KMS-11 (cell line): ENCODE measurements at regions not wholly inside any gene's neighbourhood (a gene's known extent, or its start where the extent isn't known, plus 50 kb on each side); places are given as distances from the start of the nearest gene placed in this dataset.

ENCODE experiments used
- H2AFZ ChIP-seq: fragments of 200-600 bp; sonication (generic); 2 replicates; pipeline ENCODE4 v1.6.1; 2016; ENCODE audit warnings: antibody characterized with exemption, mixed run types, low read depth
- H3K27ac ChIP-seq: fragments of 200-600 bp; sonication (generic); 2 replicates; pipeline ENCODE4 v1.6.1; 2016; ENCODE audit warnings: mild to moderate bottlenecking, mixed run types
- H3K27me3 ChIP-seq: fragments of 200-600 bp; sonication (generic); 2 replicates; pipeline ENCODE4 v1.6.1; 2017; ENCODE audit warnings: mild to moderate bottlenecking, low read depth, mixed run types, moderate library complexity; ENCODE audit not compliant: insufficient read depth
- H3K36me3 ChIP-seq: fragments of 200-600 bp; sonication (generic); 2 replicates; pipeline ENCODE4 v1.6.1; 2017; ENCODE audit warnings: mild to moderate bottlenecking, mixed run types; ENCODE audit not compliant: insufficient read depth
- H3K4me1 ChIP-seq: fragments of 200-600 bp; sonication (generic); 2 replicates; pipeline ENCODE4 v1.6.1; 2016; ENCODE audit warnings: mild to moderate bottlenecking, low read depth, mixed run types; ENCODE audit not compliant: poor library complexity, severe bottlenecking
- H3K4me2 ChIP-seq: fragments of 200-600 bp; sonication (generic); 2 replicates; pipeline ENCODE4 v1.7.0; 2016; ENCODE audit warnings: mild to moderate bottlenecking, mixed run types
- H3K4me3 ChIP-seq: fragments of 200-600 bp; sonication (generic); IDR thresholded peaks from 2 replicates; pipeline ENCODE4 v1.6.1; 2017; ENCODE audit warnings: low read depth, low read length, mixed read lengths; ENCODE audit not compliant: insufficient read depth
- H3K79me2 ChIP-seq: fragments of 200-600 bp; sonication (generic); 2 replicates; pipeline ENCODE4 v1.6.1; 2016; ENCODE audit warnings: low read depth, mixed run types; ENCODE audit not compliant: insufficient read depth
- H3K9ac ChIP-seq: fragments of 200-600 bp; sonication (generic); 2 replicates; pipeline ENCODE4 v1.6.1; 2016; ENCODE audit warnings: mild to moderate bottlenecking, mixed run types
- H4K20me1 ChIP-seq: fragments of 200-600 bp; sonication (generic); 2 replicates; pipeline ENCODE4 v1.6.1; 2016; ENCODE audit warnings: mild to moderate bottlenecking, mixed run types; ENCODE audit not compliant: insufficient read depth
- CTCF ChIP-seq: fragments of 200-600 bp; sonication (generic); conservative IDR thresholded peaks from 2 replicates; pipeline ENCODE4 v1.6.1; 2017; ENCODE audit warnings: low read depth, mild to moderate bottlenecking, antibody characterized with exemption, low read length, moderate library complexity, mixed read lengths

DNA sequence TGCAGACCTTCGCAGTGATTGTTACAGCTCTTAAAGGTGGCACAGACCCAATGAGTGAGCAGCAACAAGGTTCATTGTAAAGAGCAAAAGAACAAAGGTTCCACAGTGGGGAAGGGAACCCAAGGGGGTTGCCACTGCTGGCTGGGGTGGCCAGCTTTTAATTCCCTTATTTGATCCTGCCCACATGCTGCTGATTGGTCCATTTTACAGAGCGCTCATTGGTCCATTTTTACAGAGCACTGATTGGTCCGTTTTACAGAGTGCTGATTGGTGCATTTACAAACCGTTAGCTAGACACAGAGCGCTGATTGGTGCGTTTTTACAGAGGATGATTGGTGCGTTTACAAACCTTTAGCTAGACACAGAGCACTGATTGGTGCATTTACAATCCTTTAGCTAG, 360.6 kb upstream of the DAB2 start:
- H3K4me1 ChIP-seq = peaks cover 12% of the 10 kb centered on the region
- H3K36me3 ChIP-seq = no peaks in the 10 kb centered on the region
- no peak for TF ChIP-seq CTCF
- H4K20me1 ChIP-seq = no peaks in the 10 kb centered on the region
- H3K4me2 ChIP-seq = no peak overlapping the region
- H3K27me3 ChIP-seq = no peaks in the 10 kb centered on the region
- no peak overlapping the region for H3K9ac ChIP-seq
- H2AFZ ChIP-seq = no peak overlapping the region
- no peak overlapping the region for H3K27ac ChIP-seq
- H3K4me3 ChIP-seq = no peak overlapping the region
- H3K79me2 ChIP-seq = no peaks in the 10 kb centered on the region

DNA sequence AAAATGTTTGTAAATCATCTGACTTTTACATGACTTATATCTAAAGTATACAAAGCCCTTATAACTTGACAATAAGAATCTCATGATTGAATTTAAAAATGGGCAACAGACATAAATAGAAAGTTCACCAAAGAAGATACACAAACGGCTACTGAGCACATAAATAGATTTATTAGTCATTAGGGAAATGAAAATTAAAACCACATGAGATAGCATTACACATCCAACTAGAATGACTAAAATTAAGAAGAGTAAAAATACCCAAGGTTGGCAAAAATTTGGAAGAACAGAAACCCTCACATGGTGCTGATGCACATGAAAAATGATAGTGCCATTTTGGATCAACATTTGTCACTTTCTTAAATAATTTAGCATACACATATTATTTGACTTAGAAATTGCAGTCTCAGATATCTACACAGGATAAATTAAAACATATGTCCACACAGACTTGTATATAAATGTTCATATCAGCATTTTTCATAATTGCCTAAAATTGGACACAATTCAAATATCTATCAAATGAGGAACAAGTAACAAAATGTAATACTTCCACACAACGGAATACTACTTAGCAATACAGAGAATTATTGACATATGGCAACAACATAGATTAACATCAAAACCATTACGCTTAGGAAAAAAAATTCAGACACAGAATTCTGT, 359.1 kb upstream of the DAB2 start:
- no peaks in the 10 kb centered on the region for H4K20me1 ChIP-seq
- TF ChIP-seq CTCF = no peak
- peaks cover 12% of the 10 kb centered on the region for H3K4me1 ChIP-seq
- no peaks in the 10 kb centered on the region for H3K79me2 ChIP-seq
- H3K36me3 ChIP-seq = no peaks in the 10 kb centered on the region
- no peaks in the 10 kb centered on the region for H3K27me3 ChIP-seq
- no peak overlapping the region for H2AFZ ChIP-seq
- H3K9ac ChIP-seq = no peak overlapping the region
- no peak overlapping the region for H3K27ac ChIP-seq
- H3K4me3 ChIP-seq = no peak overlapping the region
- H3K4me2 ChIP-seq = 0 out of 2 replicates have a peak overlapping the region, but pooled peaks have one; percentile 7

DNA sequence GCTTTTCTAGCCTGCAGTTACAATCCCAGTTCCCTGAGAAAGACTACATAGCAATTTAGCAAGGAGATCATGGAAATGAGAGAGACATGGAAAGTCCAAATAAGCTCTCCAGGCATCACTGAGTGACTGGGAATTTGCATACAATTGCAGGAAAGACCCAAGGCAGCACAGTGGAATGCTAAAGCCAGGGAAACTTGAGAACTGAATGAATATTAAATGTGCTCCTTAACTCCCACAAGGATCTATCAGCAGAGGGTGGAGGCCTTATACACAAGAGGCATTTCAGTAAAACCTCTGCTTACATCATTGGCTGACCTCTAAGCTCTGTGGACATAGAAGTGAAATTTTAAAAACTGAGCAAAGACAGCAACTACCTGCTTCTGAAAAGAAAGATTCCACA, 355.6 kb upstream of the DAB2 start:
- Histone ChIP-seq H4K20me1 (no peaks in the 10 kb centered on the region), H3K79me2 (no peaks in the 10 kb centered on the region), H3K4me1 (peaks cover 12% of the 10 kb centered on the region), H3K36me3 (no peaks in the 10 kb centered on the region), H2AFZ (no peak overlapping the region), H3K27ac (no peak overlapping the region), H3K4me3 (no peak overlapping the region), H3K27me3 (no peaks in the 10 kb centered on the region), H3K9ac (no peak overlapping the region), H3K4me2 (no peak overlapping the region)
- TF ChIP-seq CTCF = no peak

DNA sequence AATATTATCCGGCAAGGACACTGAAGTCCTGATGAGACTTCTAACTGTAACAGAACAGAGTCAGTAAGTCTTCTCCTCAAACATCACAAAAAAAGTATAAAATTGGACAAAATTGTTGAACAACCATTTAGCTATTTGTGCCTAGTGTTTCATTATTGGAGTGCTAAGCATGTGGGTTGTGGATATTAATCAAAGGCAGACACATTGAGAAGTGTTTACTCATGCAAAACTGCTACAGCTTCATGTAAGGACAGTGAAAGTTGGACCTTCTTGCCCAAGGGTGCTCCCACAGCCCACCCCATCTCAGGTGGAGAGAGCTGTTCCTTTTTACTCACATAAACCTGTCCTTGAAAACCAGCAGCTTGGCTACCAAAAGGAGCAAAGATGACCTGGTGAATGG, 355.1 kb upstream of the DAB2 start:
- Histone ChIP-seq H3K27me3 (no peaks in the 10 kb centered on the region), H3K79me2 (no peaks in the 10 kb centered on the region), H4K20me1 (no peaks in the 10 kb centered on the region), H3K36me3 (no peaks in the 10 kb centered on the region), H2AFZ (no peak overlapping the region), H3K27ac (no peak overlapping the region), H3K4me2 (no peak overlapping the region), H3K9ac (no peak overlapping the region), H3K4me3 (no peak overlapping the region), H3K4me1 (peaks cover 12% of the 10 kb centered on the region)
- no peak for TF ChIP-seq CTCF
